ENCODE measurements at regions not wholly inside any gene's neighbourhood (a gene's known extent, or its start where the extent isn't known, plus 50 kb on each side); places are given as distances from the start of the nearest gene placed in this dataset.
A peak's percentile ranks its signal among the peaks of the same experiment; 100 is the strongest.

DNA sequence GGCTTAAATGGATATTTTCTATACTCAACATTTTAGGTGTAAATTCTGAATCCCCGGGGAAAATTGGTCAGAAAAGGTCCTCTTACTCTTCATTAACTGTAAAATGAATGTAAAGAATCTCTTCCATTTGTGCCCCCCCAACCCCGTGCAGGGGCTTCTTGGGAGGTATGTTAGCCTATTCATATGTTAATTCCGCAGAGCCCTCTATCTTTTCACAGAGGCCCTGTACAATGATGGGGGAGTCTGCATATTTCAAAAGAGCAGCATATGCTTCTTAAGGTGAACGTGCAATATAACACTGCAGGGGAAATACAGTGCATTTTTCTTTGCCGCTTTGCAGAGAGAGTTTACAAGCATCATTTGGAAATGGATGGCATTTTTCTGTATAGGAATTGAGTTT lies 88.5 kb upstream of the CXorf66 start:
- 37 to 50% methylated on average over 5 of the region's 5 CpGs for WGBS, 2 donors
- H3K36me3 ChIP-seq: no peaks in the 10 kb centered on the region
- H3K27ac ChIP-seq: no peak overlapping the region
- no peak for DNase-seq
- H3K9me3 ChIP-seq: no peaks in the 10 kb centered on the region
- no peaks in the 10 kb centered on the region for H3K4me1 ChIP-seq
- intact Hi-C loops (cut with DNase I): no loop called here
- no peaks in the 10 kb centered on the region for H3K27me3 ChIP-seq
- TF ChIP-seq POLR2A (IDR thresholded peaks at IDR 0.05): no peak
- TF ChIP-seq, protein P1, sequence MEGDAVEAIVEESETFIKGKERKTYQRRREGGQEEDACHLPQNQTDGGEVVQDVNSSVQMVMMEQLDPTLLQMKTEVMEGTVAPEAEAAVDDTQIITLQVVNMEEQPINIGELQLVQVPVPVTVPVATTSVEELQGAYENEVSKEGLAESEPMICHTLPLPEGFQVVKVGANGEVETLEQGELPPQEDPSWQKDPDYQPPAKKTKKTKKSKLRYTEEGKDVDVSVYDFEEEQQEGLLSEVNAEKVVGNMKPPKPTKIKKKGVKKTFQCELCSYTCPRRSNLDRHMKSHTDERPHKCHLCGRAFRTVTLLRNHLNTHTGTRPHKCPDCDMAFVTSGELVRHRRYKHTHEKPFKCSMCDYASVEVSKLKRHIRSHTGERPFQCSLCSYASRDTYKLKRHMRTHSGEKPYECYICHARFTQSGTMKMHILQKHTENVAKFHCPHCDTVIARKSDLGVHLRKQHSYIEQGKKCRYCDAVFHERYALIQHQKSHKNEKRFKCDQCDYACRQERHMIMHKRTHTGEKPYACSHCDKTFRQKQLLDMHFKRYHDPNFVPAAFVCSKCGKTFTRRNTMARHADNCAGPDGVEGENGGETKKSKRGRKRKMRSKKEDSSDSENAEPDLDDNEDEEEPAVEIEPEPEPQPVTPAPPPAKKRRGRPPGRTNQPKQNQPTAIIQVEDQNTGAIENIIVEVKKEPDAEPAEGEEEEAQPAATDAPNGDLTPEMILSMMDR (IDR thresholded peaks at IDR 0.05): no peak
- H3K4me3 ChIP-seq: no peak overlapping the region

DNA sequence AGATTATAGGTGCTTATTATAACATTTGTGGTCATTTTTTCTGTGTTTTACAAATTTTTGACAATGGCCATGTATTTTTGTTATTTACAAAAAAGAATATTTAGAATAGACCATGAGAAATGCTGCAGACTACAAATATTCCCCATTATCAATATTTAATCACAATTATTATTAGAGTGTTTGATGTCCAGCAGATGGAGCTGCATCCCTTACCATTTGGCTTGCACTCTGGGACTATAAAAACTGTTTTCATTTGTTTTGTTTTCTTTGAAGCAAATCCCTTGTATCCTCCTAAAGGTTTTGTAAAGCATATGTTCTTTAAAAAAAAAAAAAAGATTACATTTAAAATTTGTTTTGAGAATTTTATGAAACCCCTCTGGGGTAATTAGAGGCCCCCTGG lies 85.6 kb upstream of the CXorf66 start:
- Histone ChIP-seq H3K9me3 (no peaks in the 10 kb centered on the region), H3K27ac (no peak overlapping the region), H3K27me3 (no peaks in the 10 kb centered on the region), H3K36me3 (no peaks in the 10 kb centered on the region), H3K4me3 (no peak overlapping the region), H3K4me1 (no peaks in the 10 kb centered on the region)
- no peak for DNase-seq
- intact Hi-C loops (cut with DNase I): no loop called here
- TF ChIP-seq, protein P1 (IDR thresholded peaks at IDR 0.05): peak in 2 of 6 experiments; percentile 5 to 19
- TF ChIP-seq POLR2A (IDR thresholded peaks at IDR 0.05): no peak

DNA sequence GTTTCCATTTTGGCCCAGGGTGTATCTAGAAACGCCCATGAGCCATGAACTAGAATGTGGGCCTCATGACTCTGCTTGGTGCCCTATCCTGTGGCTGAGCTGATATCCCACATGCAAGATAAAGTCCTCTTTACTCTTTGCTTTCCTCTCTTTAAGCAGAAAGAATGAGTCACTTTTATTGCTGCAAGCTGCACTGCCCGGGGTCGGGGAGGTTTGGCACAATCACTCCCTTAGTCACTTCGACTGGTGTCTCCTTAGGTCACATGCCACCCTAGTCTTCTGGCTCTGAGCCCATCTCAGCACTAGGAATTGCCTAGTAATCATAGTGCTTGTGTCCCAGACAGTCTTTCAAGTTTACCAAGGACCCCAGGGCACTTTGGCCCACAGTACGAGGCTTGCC lies 75.1 kb upstream of the CXorf66 start:
- Histone ChIP-seq H3K27ac (no peak overlapping the region), H3K9me3 (peaks cover 0 to 6% (median 0%) of the 10 kb centered on the region in 3 donors), H3K4me1 (no peaks in the 10 kb centered on the region), H3K27me3 (no peaks in the 10 kb centered on the region), H3K4me3 (no peak overlapping the region), H3K36me3 (no peaks in the 10 kb centered on the region)
- no peak for DNase-seq
- no peak for TF ChIP-seq POLR2A (IDR thresholded peaks at IDR 0.05)
- TF ChIP-seq, protein P1 (IDR thresholded peaks at IDR 0.05): no peak
- 39% methylated on average over 4 to 5 of the region's 5 CpGs for WGBS, 2 donors
- intact Hi-C loops (cut with DNase I): no loop called here

DNA sequence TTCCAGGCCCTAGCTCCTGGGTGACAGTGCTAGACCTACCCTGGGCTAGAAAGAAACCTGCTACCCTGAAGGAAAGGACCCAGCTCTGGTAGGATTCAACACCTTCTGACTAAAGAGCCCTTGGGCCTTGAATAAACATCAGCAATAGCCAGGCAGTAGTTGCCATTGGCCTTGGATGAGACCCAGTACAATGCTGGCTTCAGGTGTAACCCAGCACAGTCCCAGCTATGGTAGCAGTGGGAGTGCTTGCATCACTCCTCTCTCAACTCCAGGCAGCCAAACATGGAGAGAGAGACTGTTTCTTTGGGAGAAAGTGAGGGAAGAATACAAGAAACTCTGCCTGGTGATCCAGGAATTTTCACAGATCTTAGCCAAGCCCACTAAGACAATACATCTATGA lies 73.5 kb upstream of the CXorf66 start:
- H3K4me1 ChIP-seq: no peaks in the 10 kb centered on the region
- H3K9me3 ChIP-seq: peaks cover 0 to 6% (median 0%) of the 10 kb centered on the region in 3 donors
- intact Hi-C loops (cut with DNase I): no loop called here
- H3K27ac ChIP-seq: no peak overlapping the region
- no peak overlapping the region for H3K4me3 ChIP-seq
- H3K27me3 ChIP-seq: no peaks in the 10 kb centered on the region
- no peak for DNase-seq
- TF ChIP-seq, protein P1 (IDR thresholded peaks at IDR 0.05): no peak
- no peak for TF ChIP-seq POLR2A (IDR thresholded peaks at IDR 0.05)
- H3K36me3 ChIP-seq: no peaks in the 10 kb centered on the region

DNA sequence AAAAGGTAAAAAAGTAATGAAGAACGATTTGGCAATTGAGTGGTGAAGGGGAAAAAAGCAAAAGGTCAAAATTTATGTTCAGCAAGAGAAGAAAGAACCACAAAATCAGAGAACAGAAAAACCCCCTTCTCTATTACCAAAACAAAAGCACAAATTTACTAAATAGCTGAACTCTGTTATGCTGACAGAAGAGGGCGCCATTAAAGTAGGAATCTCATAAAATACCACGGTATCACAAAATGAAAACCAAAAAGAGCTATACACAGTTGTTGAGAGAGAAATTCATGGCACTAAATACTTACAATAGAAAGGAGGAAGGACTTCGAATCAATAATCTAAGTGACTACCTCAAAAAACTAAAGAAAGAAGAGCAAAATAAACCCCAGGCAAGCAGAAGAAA lies 69.6 kb upstream of the CXorf66 start:
- TF ChIP-seq, protein P1 (IDR thresholded peaks at IDR 0.05): no peak
- no peak for TF ChIP-seq POLR2A (IDR thresholded peaks at IDR 0.05)
- 6 to 18% methylated on average over 4 of the region's 4 CpGs for WGBS, 2 donors

More for the DNA sequence above, 69.6 kb upstream of the CXorf66 start:
- H3K27me3 ChIP-seq: no peaks in the 10 kb centered on the region
- H3K4me1 ChIP-seq: no peaks in the 10 kb centered on the region
- intact Hi-C loops (cut with DNase I): no loop called here
- no peaks in the 10 kb centered on the region for H3K36me3 ChIP-seq
- H3K9me3 ChIP-seq: peaks cover 0 to 1% (median 0%) of the 10 kb centered on the region in 3 donors
- DNase-seq: no peak
- no peak overlapping the region for H3K4me3 ChIP-seq
- H3K27ac ChIP-seq: no peak overlapping the region

All from esophagus squamous epithelium (tissue), 5 donors.